HepG2 (cell line): ENCODE measurements at regions not wholly inside any gene's neighbourhood (a gene's known extent, or its start where the extent isn't known, plus 50 kb on each side); places are given as distances from the start of the nearest gene placed in this dataset.

Experiments
- ADNP ChIP-seq: sonication (generic); formaldehyde crosslinking; IDR thresholded peaks from 2 replicates; pipeline ENCODE4 v1.4.0; 2020; ENCODE audit warnings: missing genetic modification reagents
- ARHGAP35 ChIP-seq: sonication (generic); formaldehyde crosslinking; IDR thresholded peaks from 2 replicates; pipeline ENCODE4 v1.9.0; 2022; ENCODE audit warnings: mild to moderate bottlenecking, inconsistent platforms, moderate library complexity, missing genetic modification reagents, borderline replicate concordance
- ARID3A ChIP-seq: IDR thresholded peaks from 2 replicates; pipeline ENCODE4 v1.6.1; 2012; ENCODE audit warnings: low read depth, low read length, improper control_type of control experiment
- ARNT ChIP-seq: fragments of 450-650 bp; IDR thresholded peaks from 2 replicates; pipeline ENCODE4 v1.6.1; 2017
- CCAR2 ChIP-seq: fragments of 200-400 bp; formaldehyde crosslinking; optimal IDR thresholded peaks from 2 replicates; pipeline ENCODE3; 2018; ENCODE audit warnings: low read depth, mild to moderate bottlenecking, low read length, moderate library complexity
- EED ChIP-seq: sonication (generic); formaldehyde crosslinking; IDR thresholded peaks from 2 replicates; pipeline ENCODE4 v1.5.0; 2020; ENCODE audit warnings: mild to moderate bottlenecking, missing genetic modification reagents
- JARID2 ChIP-seq: sonication (generic); formaldehyde crosslinking; IDR thresholded peaks from 2 replicates; pipeline ENCODE4 v1.8.1; 2023; ENCODE audit warnings: missing genetic modification reagents, inconsistent platforms; ENCODE audit not compliant: insufficient replicate concordance
- KLF16 ChIP-seq, 2 experiments: sonication (generic) in 1 of 2; formaldehyde crosslinking in 1 of 2; IDR thresholded peaks; 2 replicates each; pipeline versions ENCODE4 v1.6.1 to v1.8.0; 2016 to 2023; ENCODE audit warnings: missing genetic modification reagents in 2 of 2, missing compliant biosample characterization in 1 of 2
- MAFF ChIP-seq: IDR thresholded peaks from 2 replicates; pipeline ENCODE4 v1.6.1; 2011; ENCODE audit warnings: low read depth, low read length, improper control_type of control experiment
- PBX2 ChIP-seq: IDR thresholded peaks from 2 replicates; pipeline ENCODE4 v1.6.1; 2016; ENCODE audit warnings: control low read depth
- RAD21 ChIP-seq: fragments of 450-650 bp; formaldehyde crosslinking; IDR thresholded peaks from 2 replicates; pipeline ENCODE4 v1.5.0; 2020; ENCODE audit warnings: mild to moderate bottlenecking
- SP2 ChIP-seq: sonication (generic); formaldehyde crosslinking; IDR thresholded peaks from 2 replicates; pipeline ENCODE4 v1.5.1; 2020; ENCODE audit warnings: mild to moderate bottlenecking, missing genetic modification reagents
- TFAP4 ChIP-seq: sonication (generic); IDR thresholded peaks from 2 replicates; pipeline ENCODE4 v1.6.1; 2016; ENCODE audit warnings: low read depth, borderline replicate concordance
- THYN1 ChIP-seq: sonication (generic); formaldehyde crosslinking; IDR thresholded peaks from 2 replicates; pipeline ENCODE4 v1.8.1; 2023; ENCODE audit warnings: low read depth, mild to moderate bottlenecking, moderate library complexity, missing genetic modification reagents, borderline replicate concordance
- ZBTB4 ChIP-seq: sonication (generic); formaldehyde crosslinking; IDR thresholded peaks from 2 replicates; pipeline ENCODE4 v1.4.0; 2020; ENCODE audit warnings: missing genetic modification reagents, mild to moderate bottlenecking, borderline replicate concordance
- ZBTB42 ChIP-seq: sonication (generic); formaldehyde crosslinking; IDR thresholded peaks from 2 replicates; pipeline ENCODE4 v1.5.0; 2020; ENCODE audit warnings: mild to moderate bottlenecking, missing genetic modification reagents
- ZBTB49 ChIP-seq: sonication (generic); formaldehyde crosslinking; IDR thresholded peaks from 2 replicates; pipeline ENCODE4 v1.4.0; 2020; ENCODE audit warnings: missing genetic modification reagents, borderline replicate concordance
- ZMYM3 ChIP-seq: sonication (generic); formaldehyde crosslinking; IDR thresholded peaks from 2 replicates; pipeline ENCODE4 v1.5.1; 2020; ENCODE audit warnings: mild to moderate bottlenecking, missing genetic modification reagents
- ZMYM4 ChIP-seq: sonication (generic); formaldehyde crosslinking; IDR thresholded peaks from 2 replicates; pipeline ENCODE4 v1.8.1; 2023; ENCODE audit warnings: mild to moderate bottlenecking, missing genetic modification reagents
- ZNF292 ChIP-seq: sonication (generic); formaldehyde crosslinking; IDR thresholded peaks from 2 replicates; pipeline ENCODE4 v1.8.1; 2022; ENCODE audit warnings: mild to moderate bottlenecking, low read depth, missing genetic modification reagents, borderline replicate concordance
- ZSCAN25 ChIP-seq: sonication (generic); formaldehyde crosslinking; IDR thresholded peaks from 2 replicates; pipeline ENCODE4 v1.8.0; 2022; ENCODE audit warnings: mild to moderate bottlenecking, missing genetic modification reagents

- TF ChIP-seq ARHGAP35 (CRISPR knock-in tag): no peak
- TF ChIP-seq TFAP4: no peak
- TF ChIP-seq MAFF: no peak
- no peak; the same call in 1 of the 2 replicates for TF ChIP-seq ZMYM3 (CRISPR knock-in tag)
- TF ChIP-seq ZMYM4 (CRISPR knock-in tag): peak; percentile 87
- TF ChIP-seq ZBTB42 (CRISPR knock-in tag): no peak
- TF ChIP-seq RAD21 (CRISPR knock-in tag): peak; percentile 89
- no peak for TF ChIP-seq THYN1 (CRISPR knock-in tag)
- no peak for TF ChIP-seq SP2 (CRISPR knock-in tag)
- no peak for TF ChIP-seq JARID2 (CRISPR knock-in tag)
- no peak for TF ChIP-seq PBX2
- TF ChIP-seq EED (CRISPR knock-in tag): no peak
- 0 out of 4 replicates have a peak, but pooled peaks of 1 of the 2 experiments have one; percentile 56 for TF ChIP-seq KLF16 (CRISPR knock-in tag; IDR thresholded peaks at IDR 0.05)
- TF ChIP-seq ZNF292: peak; percentile 52; the same call in 1 of the 2 replicates
- TF ChIP-seq ZBTB49 (CRISPR knock-in tag): peak; percentile 46; the same call in 1 of the 2 replicates
- TF ChIP-seq ADNP: no peak
- TF ChIP-seq ARID3A: no peak
- TF ChIP-seq ZBTB4 (CRISPR knock-in tag): no peak
- TF ChIP-seq CCAR2: no peak
- no peak for TF ChIP-seq ARNT
- no peak for TF ChIP-seq ZSCAN25 (CRISPR knock-in tag)
These were observed 60.9 kb upstream of the ACSM6 start (continued) for GRCh38 chr10:95133016-95133752.
